Neural cell (in vitro differentiated cells): ENCODE measurements at regions not wholly inside any gene's neighbourhood (a gene's known extent, or its start where the extent isn't known, plus 50 kb on each side); places are given as distances from the start of the nearest gene placed in this dataset.

ENCODE experiments used
- EP300 ChIP-seq: fragments of 450-650 bp; conservative IDR thresholded peaks from 2 replicates; pipeline ENCODE4 v1.6.1; 2014; ENCODE audit warnings: antibody characterized with exemption, mild to moderate bottlenecking, moderate library complexity; ENCODE audit not compliant: poor library complexity, severe bottlenecking
- EZH2 ChIP-seq: fragments of 200-600, 300-800 bp; shearing (Covaris generic), sonication (generic); IDR thresholded peaks from 2 replicates; pipeline ENCODE4 v1.6.1; 2014; ENCODE audit warnings: antibody characterized with exemption, low read length, borderline replicate concordance, mild to moderate bottlenecking; ENCODE audit not compliant: insufficient read depth, poor library complexity, severe bottlenecking
- POLR2AphosphoS5 ChIP-seq: IDR thresholded peaks from 2 replicates; pipeline ENCODE4 v1.6.1; 2012
- RAD21 ChIP-seq: fragments of 450-650 bp; conservative IDR thresholded peaks from 2 replicates; pipeline ENCODE4 v1.6.1; 2014; ENCODE audit warnings: antibody characterized with exemption, mild to moderate bottlenecking, moderate library complexity
- TF ChIP-seq, protein P1 (sequence below): fragments of 450-650 bp; IDR thresholded peaks from 2 replicates; pipeline ENCODE4 v1.5.1; 2014; ENCODE audit warnings: antibody characterized with exemption, mild to moderate bottlenecking, moderate library complexity; ENCODE audit not compliant: poor library complexity, severe bottlenecking
- TF ChIP-seq, protein P2 (sequence below): IDR thresholded peaks from 2 replicates; pipeline ENCODE4 v1.6.1; 2012; ENCODE audit warnings: borderline replicate concordance

GRCh38 chr2:75936311-75936710, 225.6 kb upstream of the GCFC2 start:
- TF ChIP-seq, protein P1, sequence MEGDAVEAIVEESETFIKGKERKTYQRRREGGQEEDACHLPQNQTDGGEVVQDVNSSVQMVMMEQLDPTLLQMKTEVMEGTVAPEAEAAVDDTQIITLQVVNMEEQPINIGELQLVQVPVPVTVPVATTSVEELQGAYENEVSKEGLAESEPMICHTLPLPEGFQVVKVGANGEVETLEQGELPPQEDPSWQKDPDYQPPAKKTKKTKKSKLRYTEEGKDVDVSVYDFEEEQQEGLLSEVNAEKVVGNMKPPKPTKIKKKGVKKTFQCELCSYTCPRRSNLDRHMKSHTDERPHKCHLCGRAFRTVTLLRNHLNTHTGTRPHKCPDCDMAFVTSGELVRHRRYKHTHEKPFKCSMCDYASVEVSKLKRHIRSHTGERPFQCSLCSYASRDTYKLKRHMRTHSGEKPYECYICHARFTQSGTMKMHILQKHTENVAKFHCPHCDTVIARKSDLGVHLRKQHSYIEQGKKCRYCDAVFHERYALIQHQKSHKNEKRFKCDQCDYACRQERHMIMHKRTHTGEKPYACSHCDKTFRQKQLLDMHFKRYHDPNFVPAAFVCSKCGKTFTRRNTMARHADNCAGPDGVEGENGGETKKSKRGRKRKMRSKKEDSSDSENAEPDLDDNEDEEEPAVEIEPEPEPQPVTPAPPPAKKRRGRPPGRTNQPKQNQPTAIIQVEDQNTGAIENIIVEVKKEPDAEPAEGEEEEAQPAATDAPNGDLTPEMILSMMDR: no peak
- no peak for TF ChIP-seq RAD21
- no peak for TF ChIP-seq EP300
- TF ChIP-seq EZH2: no peak
- TF ChIP-seq, protein P2, sequence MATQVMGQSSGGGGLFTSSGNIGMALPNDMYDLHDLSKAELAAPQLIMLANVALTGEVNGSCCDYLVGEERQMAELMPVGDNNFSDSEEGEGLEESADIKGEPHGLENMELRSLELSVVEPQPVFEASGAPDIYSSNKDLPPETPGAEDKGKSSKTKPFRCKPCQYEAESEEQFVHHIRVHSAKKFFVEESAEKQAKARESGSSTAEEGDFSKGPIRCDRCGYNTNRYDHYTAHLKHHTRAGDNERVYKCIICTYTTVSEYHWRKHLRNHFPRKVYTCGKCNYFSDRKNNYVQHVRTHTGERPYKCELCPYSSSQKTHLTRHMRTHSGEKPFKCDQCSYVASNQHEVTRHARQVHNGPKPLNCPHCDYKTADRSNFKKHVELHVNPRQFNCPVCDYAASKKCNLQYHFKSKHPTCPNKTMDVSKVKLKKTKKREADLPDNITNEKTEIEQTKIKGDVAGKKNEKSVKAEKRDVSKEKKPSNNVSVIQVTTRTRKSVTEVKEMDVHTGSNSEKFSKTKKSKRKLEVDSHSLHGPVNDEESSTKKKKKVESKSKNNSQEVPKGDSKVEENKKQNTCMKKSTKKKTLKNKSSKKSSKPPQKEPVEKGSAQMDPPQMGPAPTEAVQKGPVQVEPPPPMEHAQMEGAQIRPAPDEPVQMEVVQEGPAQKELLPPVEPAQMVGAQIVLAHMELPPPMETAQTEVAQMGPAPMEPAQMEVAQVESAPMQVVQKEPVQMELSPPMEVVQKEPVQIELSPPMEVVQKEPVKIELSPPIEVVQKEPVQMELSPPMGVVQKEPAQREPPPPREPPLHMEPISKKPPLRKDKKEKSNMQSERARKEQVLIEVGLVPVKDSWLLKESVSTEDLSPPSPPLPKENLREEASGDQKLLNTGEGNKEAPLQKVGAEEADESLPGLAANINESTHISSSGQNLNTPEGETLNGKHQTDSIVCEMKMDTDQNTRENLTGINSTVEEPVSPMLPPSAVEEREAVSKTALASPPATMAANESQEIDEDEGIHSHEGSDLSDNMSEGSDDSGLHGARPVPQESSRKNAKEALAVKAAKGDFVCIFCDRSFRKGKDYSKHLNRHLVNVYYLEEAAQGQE: no peak
- no peak for TF ChIP-seq POLR2AphosphoS5
